Glutamatergic neuron (in vitro differentiated cells): ENCODE measurements at regions not wholly inside any gene's neighbourhood (a gene's known extent, or its start where the extent isn't known, plus 50 kb on each side); places are given as distances from the start of the nearest gene placed in this dataset.

Source experiments
- DNase-seq: peaks from one replicate; pipeline ENCODE4 v3.0.0; 2022
- H3K27ac Mint-ChIP-seq: one replicate; pipeline ENCODE4 v1.8.0; 2020; ENCODE audit warnings: mild to moderate bottlenecking, mixed read lengths, inconsistent platforms; ENCODE audit not compliant: unreplicated experiment
- H3K27me3 Mint-ChIP-seq: one replicate; pipeline ENCODE4 v1.8.0; 2020; ENCODE audit warnings: mild to moderate bottlenecking, moderate library complexity, mixed read lengths, inconsistent platforms; ENCODE audit not compliant: unreplicated experiment
- H3K36me3 Mint-ChIP-seq: one replicate; pipeline ENCODE4 v1.8.0; 2020; ENCODE audit warnings: mild to moderate bottlenecking, mixed read lengths, inconsistent platforms; ENCODE audit not compliant: unreplicated experiment
- H3K4me1 Mint-ChIP-seq: one replicate; pipeline ENCODE4 v1.8.0; 2020; ENCODE audit warnings: mild to moderate bottlenecking, low read depth, mixed read lengths, inconsistent platforms; ENCODE audit not compliant: unreplicated experiment
- H3K4me3 Mint-ChIP-seq: one replicate; pipeline ENCODE4 v1.8.0; 2020; ENCODE audit warnings: mild to moderate bottlenecking, mixed read lengths, inconsistent platforms; ENCODE audit not compliant: unreplicated experiment
- H3K9me3 Mint-ChIP-seq: one replicate; pipeline ENCODE4 v1.8.0; 2020; ENCODE audit warnings: mild to moderate bottlenecking, moderate library complexity, mixed read lengths, inconsistent platforms; ENCODE audit not compliant: unreplicated experiment
- TF ChIP-seq, protein P1 (sequence below): fragments of 200-600 bp; sonication (generic); IDR thresholded peaks from one replicate; pipeline ENCODE4 v1.5.0; 2021; ENCODE audit not compliant: partially characterized antibody, unreplicated experiment

DNA sequence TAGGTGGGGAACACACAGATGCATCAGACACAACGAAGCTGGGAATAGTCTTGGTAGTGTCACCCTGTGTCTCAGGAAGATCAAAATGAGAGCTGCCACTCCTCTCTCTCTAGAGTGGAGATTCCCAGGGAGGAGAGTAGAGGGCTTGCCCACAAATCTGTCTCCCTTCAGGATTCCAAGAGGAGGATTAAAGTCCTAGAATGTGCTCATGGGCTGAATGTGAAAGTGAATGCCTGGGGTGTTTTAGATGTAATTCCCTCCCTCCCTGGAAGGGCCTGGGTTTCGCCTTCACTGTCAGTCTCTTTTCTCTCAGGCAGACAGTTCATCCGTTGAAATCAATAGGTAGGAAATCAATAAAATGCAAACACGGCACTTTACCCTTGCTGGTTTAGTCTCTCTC is 282.6 kb upstream of the PPARGC1A start:
- no peak for DNase-seq
- Mint-ChIP-seq H3K36me3 (peaks cover 5% of the 10 kb centered on the region), H3K27ac (peak overlapping the region; percentile 7), H3K27me3 (no peaks in the 10 kb centered on the region), H3K4me1 (peaks cover 10% of the 10 kb centered on the region), H3K9me3 (peaks cover 2% of the 10 kb centered on the region), H3K4me3 (no peak overlapping the region)
- TF ChIP-seq, protein P1, sequence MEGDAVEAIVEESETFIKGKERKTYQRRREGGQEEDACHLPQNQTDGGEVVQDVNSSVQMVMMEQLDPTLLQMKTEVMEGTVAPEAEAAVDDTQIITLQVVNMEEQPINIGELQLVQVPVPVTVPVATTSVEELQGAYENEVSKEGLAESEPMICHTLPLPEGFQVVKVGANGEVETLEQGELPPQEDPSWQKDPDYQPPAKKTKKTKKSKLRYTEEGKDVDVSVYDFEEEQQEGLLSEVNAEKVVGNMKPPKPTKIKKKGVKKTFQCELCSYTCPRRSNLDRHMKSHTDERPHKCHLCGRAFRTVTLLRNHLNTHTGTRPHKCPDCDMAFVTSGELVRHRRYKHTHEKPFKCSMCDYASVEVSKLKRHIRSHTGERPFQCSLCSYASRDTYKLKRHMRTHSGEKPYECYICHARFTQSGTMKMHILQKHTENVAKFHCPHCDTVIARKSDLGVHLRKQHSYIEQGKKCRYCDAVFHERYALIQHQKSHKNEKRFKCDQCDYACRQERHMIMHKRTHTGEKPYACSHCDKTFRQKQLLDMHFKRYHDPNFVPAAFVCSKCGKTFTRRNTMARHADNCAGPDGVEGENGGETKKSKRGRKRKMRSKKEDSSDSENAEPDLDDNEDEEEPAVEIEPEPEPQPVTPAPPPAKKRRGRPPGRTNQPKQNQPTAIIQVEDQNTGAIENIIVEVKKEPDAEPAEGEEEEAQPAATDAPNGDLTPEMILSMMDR = no peak

DNA sequence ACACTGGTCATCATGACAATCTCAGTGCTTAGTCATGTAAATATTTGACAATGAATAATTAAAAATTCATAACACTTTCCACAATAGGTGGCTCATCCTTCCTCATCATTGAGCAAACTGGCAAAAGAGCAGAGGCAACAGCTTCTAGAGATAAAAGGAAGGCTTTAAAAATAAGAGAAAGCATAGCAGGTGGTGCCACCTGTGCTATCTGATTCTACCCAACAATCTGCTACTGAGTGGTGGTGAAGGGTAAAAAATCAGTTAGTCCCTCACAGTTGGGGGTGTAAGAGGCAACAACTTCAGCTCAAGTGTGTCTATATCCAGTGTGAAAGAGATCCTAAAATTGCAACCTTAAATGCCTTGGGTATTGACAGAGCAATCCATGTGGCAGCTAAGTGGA is 280.1 kb upstream of the PPARGC1A start:
- Mint-ChIP-seq H3K9me3 (peaks cover 2% of the 10 kb centered on the region), H3K4me1 (peaks cover 10% of the 10 kb centered on the region), H3K27ac (no peak overlapping the region), H3K36me3 (no peaks in the 10 kb centered on the region), H3K27me3 (no peaks in the 10 kb centered on the region), H3K4me3 (no peak overlapping the region)
- TF ChIP-seq, protein P1 = no peak
- DNase-seq = no peak

DNA sequence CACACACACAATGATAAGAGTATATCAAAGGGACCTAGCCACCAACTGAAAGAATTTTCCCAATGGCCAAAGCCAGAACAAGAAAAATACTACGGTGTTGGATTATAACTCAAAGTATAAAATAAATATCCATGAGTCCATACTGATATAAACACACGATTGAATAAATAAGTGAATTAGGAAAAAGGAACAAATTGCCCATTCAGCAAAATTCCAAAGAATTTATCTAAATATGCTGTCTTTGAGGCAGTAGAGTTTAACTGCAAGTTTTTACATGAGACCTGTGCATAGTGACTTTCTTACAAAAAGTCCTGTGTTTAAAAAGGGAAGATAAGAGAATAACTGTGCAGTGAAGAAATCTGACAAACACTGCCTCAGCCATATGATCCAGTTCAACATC is 278.8 kb upstream of the PPARGC1A start:
- H3K9me3 Mint-ChIP-seq = peaks cover 2% of the 10 kb centered on the region
- no peaks in the 10 kb centered on the region for H3K27me3 Mint-ChIP-seq
- peaks cover 10% of the 10 kb centered on the region for H3K4me1 Mint-ChIP-seq
- no peaks in the 10 kb centered on the region for H3K36me3 Mint-ChIP-seq
- no peak overlapping the region for H3K27ac Mint-ChIP-seq
- DNase-seq = no peak
- TF ChIP-seq, protein P1 = no peak
- H3K4me3 Mint-ChIP-seq = no peak overlapping the region

DNA sequence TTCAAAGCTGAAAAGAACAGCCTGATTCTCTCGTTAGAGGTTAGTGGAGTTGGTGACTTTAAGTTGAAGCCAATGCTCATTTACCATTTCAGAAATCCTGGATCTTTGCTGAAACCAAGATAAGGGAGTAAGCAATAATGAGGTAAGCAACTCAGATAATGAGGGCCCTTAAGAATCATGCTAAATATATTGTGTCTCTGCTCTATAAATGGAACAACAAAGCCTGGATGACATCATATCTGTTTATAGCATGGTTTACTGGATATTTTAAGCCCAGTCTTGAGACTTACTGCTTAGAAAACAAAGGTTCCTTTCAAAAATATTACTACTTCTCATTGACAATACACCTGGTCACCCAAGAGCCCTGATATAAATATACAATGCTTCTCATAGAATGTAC is 276.7 kb upstream of the PPARGC1A start:
- no peaks in the 10 kb centered on the region for H3K27me3 Mint-ChIP-seq
- TF ChIP-seq, protein P1 = no peak
- no peak overlapping the region for H3K4me3 Mint-ChIP-seq
- DNase-seq = no peak
- no peaks in the 10 kb centered on the region for H3K36me3 Mint-ChIP-seq
- no peak overlapping the region for H3K27ac Mint-ChIP-seq
- H3K4me1 Mint-ChIP-seq = peaks cover 4% of the 10 kb centered on the region
- H3K9me3 Mint-ChIP-seq = peaks cover 2% of the 10 kb centered on the region

- H3K36me3 Mint-ChIP-seq = no peaks in the 10 kb centered on the region
Observed at GRCh38 chr4:24164797-24165196, 274.9 kb upstream of the PPARGC1A start.

More at GRCh38 chr4:24164797-24165196, 274.9 kb upstream of the PPARGC1A start:
- TF ChIP-seq, protein P1 = no peak
- Mint-ChIP-seq H3K27ac (no peak overlapping the region), H3K4me3 (no peak overlapping the region), H3K27me3 (no peaks in the 10 kb centered on the region), H3K9me3 (no peaks in the 10 kb centered on the region), H3K4me1 (peaks cover 1% of the 10 kb centered on the region)
- DNase-seq = no peak
